LNCaP clone FGC (cell line): ENCODE measurements at regions not wholly inside any gene's neighbourhood (a gene's known extent, or its start where the extent isn't known, plus 50 kb on each side); places are given as distances from the start of the nearest gene placed in this dataset.

Experiments
- DNase-seq: peaks from one replicate; pipeline ENCODE4 v3.0.0-alpha.2; 2011; ENCODE audit warnings: low read depth
- H3K4me3 ChIP-seq: 2 replicates; pipeline ENCODE4 v1.5.1; 2011; ENCODE audit warnings: mild to moderate bottlenecking, low read depth, low read length, control low read depth
- TF ChIP-seq, protein P1 (sequence below): IDR thresholded peaks from 2 replicates; pipeline ENCODE4 v1.5.1; 2012; ENCODE audit warnings: mild to moderate bottlenecking; ENCODE audit not compliant: control insufficient read depth, insufficient read depth; ENCODE audit errors: extremely low read depth

DNA sequence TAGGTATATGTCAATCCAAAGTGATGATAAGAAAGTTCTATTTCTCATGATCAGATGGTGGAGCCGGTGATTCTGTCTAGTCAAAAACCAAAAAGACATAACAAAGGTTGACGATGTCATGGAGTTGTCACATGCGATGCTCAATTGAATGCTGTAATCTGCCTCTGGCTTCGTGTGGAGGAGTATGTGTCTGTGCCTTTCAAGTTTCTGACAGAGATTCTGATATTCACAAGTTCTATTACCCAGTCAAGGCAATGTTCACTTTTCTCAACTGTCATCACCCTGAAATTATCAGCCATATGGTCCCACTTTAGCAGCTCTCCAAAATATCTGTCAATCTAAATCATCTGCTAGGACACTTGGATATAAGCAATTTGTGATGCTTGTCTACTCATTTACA lies 367.6 kb upstream of the PRR20A start:
- no peak overlapping the region for H3K4me3 ChIP-seq
- TF ChIP-seq, protein P1, sequence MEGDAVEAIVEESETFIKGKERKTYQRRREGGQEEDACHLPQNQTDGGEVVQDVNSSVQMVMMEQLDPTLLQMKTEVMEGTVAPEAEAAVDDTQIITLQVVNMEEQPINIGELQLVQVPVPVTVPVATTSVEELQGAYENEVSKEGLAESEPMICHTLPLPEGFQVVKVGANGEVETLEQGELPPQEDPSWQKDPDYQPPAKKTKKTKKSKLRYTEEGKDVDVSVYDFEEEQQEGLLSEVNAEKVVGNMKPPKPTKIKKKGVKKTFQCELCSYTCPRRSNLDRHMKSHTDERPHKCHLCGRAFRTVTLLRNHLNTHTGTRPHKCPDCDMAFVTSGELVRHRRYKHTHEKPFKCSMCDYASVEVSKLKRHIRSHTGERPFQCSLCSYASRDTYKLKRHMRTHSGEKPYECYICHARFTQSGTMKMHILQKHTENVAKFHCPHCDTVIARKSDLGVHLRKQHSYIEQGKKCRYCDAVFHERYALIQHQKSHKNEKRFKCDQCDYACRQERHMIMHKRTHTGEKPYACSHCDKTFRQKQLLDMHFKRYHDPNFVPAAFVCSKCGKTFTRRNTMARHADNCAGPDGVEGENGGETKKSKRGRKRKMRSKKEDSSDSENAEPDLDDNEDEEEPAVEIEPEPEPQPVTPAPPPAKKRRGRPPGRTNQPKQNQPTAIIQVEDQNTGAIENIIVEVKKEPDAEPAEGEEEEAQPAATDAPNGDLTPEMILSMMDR: no peak
- no peak for DNase-seq

DNA sequence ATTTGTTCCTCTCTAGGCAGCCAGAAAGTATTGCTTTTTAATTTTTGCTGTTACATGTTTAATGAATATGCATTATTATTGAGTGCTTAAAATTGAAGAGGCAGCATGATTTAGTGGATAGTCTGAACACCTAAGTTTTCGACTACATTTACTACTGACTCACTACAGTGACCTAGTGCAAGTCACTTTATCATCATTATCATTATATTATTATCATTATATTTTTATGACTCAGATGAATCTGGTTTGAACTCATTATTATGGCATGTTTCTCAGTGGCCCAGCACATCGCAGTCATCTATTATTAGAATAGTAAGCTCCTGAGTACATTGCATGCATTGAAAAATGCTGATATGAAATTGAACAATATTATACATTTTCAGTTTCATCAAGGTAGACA lies 351.2 kb upstream of the PRR20A start:
- no peak overlapping the region for H3K4me3 ChIP-seq
- no peak for DNase-seq
- TF ChIP-seq, protein P1: no peak

DNA sequence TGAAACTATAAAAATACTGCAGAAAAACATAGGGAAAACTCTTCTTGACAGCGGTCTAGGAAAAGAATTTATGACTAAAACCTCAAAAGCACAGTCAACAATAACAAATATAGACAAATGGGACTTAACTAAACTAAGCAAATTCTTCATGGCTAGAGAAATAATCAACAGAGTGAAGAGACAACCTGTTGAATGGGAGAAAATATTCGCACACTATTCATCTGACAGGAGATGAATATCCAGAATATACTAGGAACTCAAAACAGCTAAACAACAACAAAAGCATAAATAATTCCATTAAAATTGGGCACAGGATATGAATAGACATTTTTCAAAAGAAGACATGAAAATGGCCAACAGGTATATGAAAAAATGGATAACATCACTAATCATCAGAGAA lies 303.6 kb upstream of the PRR20A start:
- TF ChIP-seq, protein P1: no peak
- DNase-seq: no peak
- H3K4me3 ChIP-seq: no peak overlapping the region

DNA sequence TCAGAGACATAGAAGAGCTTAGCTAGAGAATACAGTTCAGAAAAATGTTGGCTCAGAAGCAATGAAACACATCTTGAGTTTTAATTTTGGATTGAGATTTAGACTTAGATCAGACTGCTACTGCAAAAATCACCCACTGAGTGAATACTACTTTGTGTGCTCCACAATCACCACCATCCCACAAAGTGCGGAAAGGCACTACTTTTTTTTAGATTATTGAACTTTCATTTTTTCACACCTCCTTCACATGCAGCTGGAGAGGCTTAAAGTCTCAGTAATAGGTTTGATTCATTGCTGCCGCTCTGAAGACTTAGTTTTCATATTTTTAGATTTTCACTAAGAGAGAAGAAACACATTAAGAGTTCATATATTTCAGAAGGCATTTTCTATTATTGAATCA lies 289.9 kb upstream of the PRR20A start:
- no peak overlapping the region for H3K4me3 ChIP-seq
- DNase-seq: no peak
- TF ChIP-seq, protein P1: no peak

DNA sequence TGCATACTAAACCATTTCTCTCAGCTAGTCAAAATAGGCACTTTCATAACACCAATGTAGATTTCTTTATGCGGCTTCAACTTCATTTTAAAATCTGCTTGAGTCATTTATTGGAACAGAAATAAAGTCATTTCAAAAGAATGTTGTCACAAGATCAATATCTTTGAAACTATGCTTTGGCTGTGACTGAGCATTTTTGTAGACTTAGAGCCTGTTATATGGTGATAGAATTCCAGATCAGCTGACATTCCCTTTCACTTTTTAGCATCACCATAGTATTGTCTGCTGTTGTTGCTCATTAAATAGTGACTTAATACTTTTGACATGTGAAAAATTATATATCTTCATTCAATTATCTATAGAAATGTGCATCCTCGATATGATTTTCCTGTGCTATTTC lies 279.2 kb upstream of the PRR20A start:
- peak; percentile 34 for DNase-seq
- TF ChIP-seq, protein P1: no peak
- H3K4me3 ChIP-seq: no peak overlapping the region

DNA sequence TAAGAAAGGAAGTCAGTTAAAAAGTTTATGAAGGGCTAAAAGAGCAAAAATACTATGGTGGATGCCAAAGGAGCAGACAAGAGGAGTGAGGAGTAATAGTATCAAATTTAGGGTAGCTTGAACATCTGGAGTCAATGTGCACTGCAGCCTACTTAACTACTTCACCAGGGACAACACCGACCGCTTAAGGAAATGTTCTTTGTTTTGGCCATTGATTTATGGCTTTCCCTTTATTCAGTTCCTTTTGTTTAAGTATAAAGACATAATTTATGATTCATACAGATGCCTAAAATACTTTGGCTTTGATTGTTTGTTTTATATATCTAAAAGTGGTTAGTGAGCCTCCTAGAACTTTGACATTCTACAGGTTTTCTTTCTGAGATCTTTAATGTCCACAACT lies 276.3 kb upstream of the PRR20A start:
- DNase-seq: no peak
- H3K4me3 ChIP-seq: no peak overlapping the region
- TF ChIP-seq, protein P1: no peak

DNA sequence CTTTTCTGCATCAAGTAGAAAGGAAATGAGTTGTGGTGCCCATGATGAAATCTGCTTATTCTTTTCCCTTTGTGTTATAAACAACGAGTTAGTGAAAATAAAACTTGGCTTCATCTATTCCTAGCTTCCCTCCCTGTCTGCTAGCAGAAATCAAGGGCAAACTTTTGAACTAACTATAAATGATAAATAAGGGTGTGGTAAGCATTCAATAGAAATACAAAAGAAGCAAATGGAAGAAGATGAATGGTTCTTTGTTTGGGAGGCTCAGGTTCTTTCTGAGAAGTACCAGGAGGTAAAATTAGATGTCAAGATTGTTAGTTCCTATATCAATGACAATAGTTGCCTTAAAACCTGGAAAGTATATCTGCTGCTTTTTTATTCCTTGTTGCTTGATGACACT lies 275.3 kb upstream of the PRR20A start:
- TF ChIP-seq, protein P1: no peak

More for the DNA sequence above, 275.3 kb upstream of the PRR20A start:
- H3K4me3 ChIP-seq: no peak overlapping the region
- DNase-seq: no peak
